PC-9 (cell line): ENCODE measurements at regions not wholly inside any gene's neighbourhood (a gene's known extent, or its start where the extent isn't known, plus 50 kb on each side); places are given as distances from the start of the nearest gene placed in this dataset.

Source experiments
- BruUV-seq: library from RNA; stranded (reverse); fragments of 400-500 nt; replicated peaks from 2 replicates; lab custom pipeline; 2021; lab: Mats Ljungman, UMichigan
- CTCF ChIA-PET: fragments of 300-600 bp; sonication (Branson Sonifier 250); formaldehyde crosslinking; loops from one replicate; lab custom pipeline; 2022; ENCODE audit warnings: antibody characterized with exemption; lab: Charles Lee
- POLR2A ChIA-PET: fragments of 300-600 bp; sonication (Branson Sonifier 250); formaldehyde crosslinking; loops from one replicate; lab custom pipeline; 2022; ENCODE audit warnings: antibody characterized with exemption; ENCODE audit not compliant: unreplicated experiment; lab: Charles Lee
- DNase-seq, 2 experiments: peaks; one replicate each; pipeline versions ENCODE4 v3.0.0 to v3.0.0-alpha.2; 2015 to 2022; ENCODE audit warnings: mixed read lengths in 1 of 2
- H2AFZ ChIP-seq: fragments of 200-600 bp; sonication (generic); 2 replicates; pipeline ENCODE4 v1.8.1; 2017; ENCODE audit warnings: antibody characterized with exemption
- H3F3A ChIP-seq: fragments of 200-600 bp; sonication (generic); 2 replicates; pipeline ENCODE4 v1.8.1; 2017; ENCODE audit warnings: antibody characterized with exemption, mild to moderate bottlenecking, low read depth; ENCODE audit not compliant: insufficient read depth
- H3K27ac ChIP-seq: fragments of 200-600 bp; sonication (generic); 2 replicates; pipeline ENCODE4 v1.6.1; 2016; ENCODE audit warnings: mixed run types
- H3K27me3 ChIP-seq: fragments of 200-600 bp; sonication (generic); 2 replicates; pipeline ENCODE4 v1.6.1; 2016; ENCODE audit warnings: low read depth, mixed run types; ENCODE audit not compliant: insufficient read depth
- H3K36me3 ChIP-seq: fragments of 200-600 bp; sonication (generic); 2 replicates; pipeline ENCODE4 v1.6.1; 2016; ENCODE audit warnings: low read depth, mixed run types
- H3K4me1 ChIP-seq: fragments of 200-600 bp; sonication (generic); replicated peaks from 2 replicates; pipeline ENCODE4 v1.6.1; 2016; ENCODE audit warnings: mixed run types; ENCODE audit not compliant: insufficient read depth
- H3K4me2 ChIP-seq: fragments of 200-600 bp; sonication (generic); 2 replicates; pipeline ENCODE4 v1.6.1; 2017; ENCODE audit warnings: mixed run types
- H3K4me3 ChIP-seq: fragments of 200-600 bp; sonication (generic); 2 replicates; pipeline ENCODE4 v1.6.1; 2016; ENCODE audit warnings: mixed run types
- H3K79me2 ChIP-seq: fragments of 200-600 bp; sonication (generic); 2 replicates; pipeline ENCODE4 v1.6.1; 2017; ENCODE audit warnings: low read depth, mixed run types
- H3K9me2 ChIP-seq: fragments of 200-600 bp; sonication (generic); 2 replicates; pipeline ENCODE4 v1.8.1; 2017; ENCODE audit warnings: mild to moderate bottlenecking; ENCODE audit not compliant: insufficient read depth
- H3K9me3 ChIP-seq: fragments of 200-600 bp; sonication (generic); 2 replicates; pipeline ENCODE4 v1.8.1; 2016; ENCODE audit warnings: low read depth; ENCODE audit not compliant: insufficient read depth
- H4K20me1 ChIP-seq: fragments of 200-600 bp; sonication (generic); 2 replicates; pipeline ENCODE4 v1.8.1; 2017; ENCODE audit not compliant: insufficient read depth
- EZH2 ChIP-seq: fragments of 200-600 bp; sonication (generic); IDR thresholded peaks from 2 replicates; pipeline ENCODE4 v1.8.0; 2017; ENCODE audit warnings: antibody characterized with exemption, low read depth
- intact Hi-C: fragments of 100-400 bp; cut with micrococcal nuclease; formaldehyde crosslinking; loops from one replicate; pipeline ENCODE4 v1.10.0; 2022; ENCODE audit not compliant: unreplicated experiment
- TF ChIP-seq, protein P1 (sequence below): fragments of 200-600 bp; sonication (generic); conservative IDR thresholded peaks from 2 replicates; pipeline ENCODE4 v1.6.1; 2017; ENCODE audit warnings: mixed run types, antibody characterized with exemption, mild to moderate bottlenecking, moderate library complexity

DNA sequence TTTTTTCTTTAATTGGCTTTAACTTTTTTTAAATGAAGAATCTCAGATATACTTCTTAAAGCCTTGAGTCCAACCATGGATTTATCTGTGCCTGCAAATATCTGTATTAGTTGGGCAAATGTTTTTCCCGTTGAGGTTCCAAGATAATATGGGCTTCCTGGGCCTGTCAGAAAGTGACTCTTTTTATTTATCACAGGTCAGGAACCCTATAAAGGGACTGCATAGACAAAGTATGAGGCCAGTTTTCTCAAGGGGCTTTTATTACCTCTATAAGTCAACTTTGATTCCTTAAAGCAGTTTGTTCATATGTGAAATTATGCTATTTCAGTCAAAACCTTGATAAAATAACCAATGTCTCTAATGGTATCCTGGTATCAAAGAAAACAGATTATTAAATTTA is 80.2 kb upstream of the BMP2K start:
- Histone ChIP-seq H2AFZ (no peak overlapping the region), H3K4me3 (no peak overlapping the region), H3K9me2 (no peaks in the 10 kb centered on the region), H3K27me3 (no peaks in the 10 kb centered on the region), H3K4me2 (no peak overlapping the region), H3K36me3 (no peaks in the 10 kb centered on the region), H3K4me1 (no peaks in the 10 kb centered on the region), H3F3A (no peaks in the 10 kb centered on the region), H3K79me2 (no peaks in the 10 kb centered on the region), H4K20me1 (no peaks in the 10 kb centered on the region), H3K9me3 (no peaks in the 10 kb centered on the region), H3K27ac (no peak overlapping the region)
- TF ChIP-seq EZH2: no peak
- TF ChIP-seq, protein P1, sequence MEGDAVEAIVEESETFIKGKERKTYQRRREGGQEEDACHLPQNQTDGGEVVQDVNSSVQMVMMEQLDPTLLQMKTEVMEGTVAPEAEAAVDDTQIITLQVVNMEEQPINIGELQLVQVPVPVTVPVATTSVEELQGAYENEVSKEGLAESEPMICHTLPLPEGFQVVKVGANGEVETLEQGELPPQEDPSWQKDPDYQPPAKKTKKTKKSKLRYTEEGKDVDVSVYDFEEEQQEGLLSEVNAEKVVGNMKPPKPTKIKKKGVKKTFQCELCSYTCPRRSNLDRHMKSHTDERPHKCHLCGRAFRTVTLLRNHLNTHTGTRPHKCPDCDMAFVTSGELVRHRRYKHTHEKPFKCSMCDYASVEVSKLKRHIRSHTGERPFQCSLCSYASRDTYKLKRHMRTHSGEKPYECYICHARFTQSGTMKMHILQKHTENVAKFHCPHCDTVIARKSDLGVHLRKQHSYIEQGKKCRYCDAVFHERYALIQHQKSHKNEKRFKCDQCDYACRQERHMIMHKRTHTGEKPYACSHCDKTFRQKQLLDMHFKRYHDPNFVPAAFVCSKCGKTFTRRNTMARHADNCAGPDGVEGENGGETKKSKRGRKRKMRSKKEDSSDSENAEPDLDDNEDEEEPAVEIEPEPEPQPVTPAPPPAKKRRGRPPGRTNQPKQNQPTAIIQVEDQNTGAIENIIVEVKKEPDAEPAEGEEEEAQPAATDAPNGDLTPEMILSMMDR: no peak
- intact Hi-C loops: no loop called here
- POLR2A ChIA-PET: no interaction called here
- no peak for DNase-seq
- no TSS peak for BruUV-seq
- CTCF ChIA-PET: no interaction called here

DNA sequence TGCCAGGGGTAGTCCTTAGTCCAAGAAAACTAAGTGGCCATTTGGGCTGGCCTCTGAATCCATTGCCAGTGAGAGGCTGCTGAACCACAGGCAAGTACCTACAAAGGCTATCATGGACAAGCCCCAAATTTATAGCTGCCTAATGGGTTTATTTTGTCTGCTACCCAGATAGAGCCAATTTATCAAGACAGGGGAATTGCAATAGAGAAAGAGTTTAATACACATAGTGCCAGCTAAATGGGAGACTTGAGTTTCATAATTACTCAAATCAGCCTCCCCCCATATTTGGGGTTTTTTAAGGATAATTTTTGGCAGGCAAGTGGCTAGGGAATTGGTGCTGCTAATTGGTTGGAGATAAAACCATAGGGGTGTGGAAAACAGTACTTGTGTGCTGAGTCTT is 73.1 kb upstream of the BMP2K start:
- no peak overlapping the region for H3K4me2 ChIP-seq
- H3K4me1 ChIP-seq: peaks cover 11% of the 10 kb centered on the region
- intact Hi-C loops: no loop called here
- no peaks in the 10 kb centered on the region for H3K9me3 ChIP-seq
- ChIA-PET POLR2A (no interaction called here), CTCF (no interaction called here)
- no TSS peak for BruUV-seq
- H3K27ac ChIP-seq: no peak overlapping the region
- H3K36me3 ChIP-seq: no peaks in the 10 kb centered on the region
- H3K27me3 ChIP-seq: no peaks in the 10 kb centered on the region
- no peak overlapping the region for H3K4me3 ChIP-seq
- H3K9me2 ChIP-seq: no peaks in the 10 kb centered on the region
- DNase-seq: no peak
- H2AFZ ChIP-seq: no peak overlapping the region
- no peaks in the 10 kb centered on the region for H4K20me1 ChIP-seq
- no peak for TF ChIP-seq EZH2
- TF ChIP-seq, protein P1: no peak
- peaks cover 3% of the 10 kb centered on the region; the same call in 1 of the 2 replicates for H3F3A ChIP-seq
- H3K79me2 ChIP-seq: no peaks in the 10 kb centered on the region

- Histone ChIP-seq H3K79me2 (no peaks in the 10 kb centered on the region), H3K27ac (no peak overlapping the region), H3K4me3 (no peak overlapping the region), H2AFZ (no peak overlapping the region), H3K4me1 (peaks cover 11% of the 10 kb centered on the region), H3K27me3 (no peaks in the 10 kb centered on the region), H3K9me2 (no peaks in the 10 kb centered on the region), H3K4me2 (no peak overlapping the region), H4K20me1 (no peaks in the 10 kb centered on the region), H3K36me3 (no peaks in the 10 kb centered on the region), H3K9me3 (no peaks in the 10 kb centered on the region), H3F3A (peaks cover 3% of the 10 kb centered on the region; the same call in 1 of the 2 replicates)
- ChIA-PET POLR2A (no interaction called here), CTCF (no interaction called here)
- no peak for DNase-seq
- TF ChIP-seq, protein P1: no peak
- no peak for TF ChIP-seq EZH2
- intact Hi-C loops: no loop called here
- no TSS peak for BruUV-seq
Measured at GRCh38 chr4:78704317-78704716, 71.8 kb upstream of the BMP2K start.
